Breast epithelium (tissue), 3 donors: ENCODE measurements at regions not wholly inside any gene's neighbourhood (a gene's known extent, or its start where the extent isn't known, plus 50 kb on each side); places are given as distances from the start of the nearest gene placed in this dataset.

Experiments
- CTCF ChIP-seq, 3 donors: fragments of 450-650 bp; IDR thresholded peaks; one replicate each; pipeline ENCODE4 v1.5.1; 2016 to 2017; ENCODE audit warnings: antibody characterized with exemption in 3 of 3, mild to moderate bottlenecking in 3 of 3, moderate library complexity in 3 of 3
- POLR2A ChIP-seq: fragments of 450-650 bp; IDR thresholded peaks from one replicate; pipeline ENCODE4 v1.6.1; 2016; ENCODE audit warnings: antibody characterized with exemption, mild to moderate bottlenecking, moderate library complexity
- POLR2AphosphoS5 ChIP-seq, 3 donors: sonication (generic); formaldehyde crosslinking; IDR thresholded peaks; one replicate each; pipeline ENCODE4 v1.6.1; 2017; ENCODE audit warnings: antibody characterized with exemption in 3 of 3

GRCh38 chr3:197398286-197398878 lies 100.0 kb upstream of the DLG1 start:
- TF ChIP-seq CTCF (IDR thresholded peaks at IDR 0.05) (no peak), POLR2A (no peak), POLR2AphosphoS5 (IDR thresholded peaks at IDR 0.05) (no peak)
